Suprapubic skin (tissue), 3 donors: ENCODE measurements at regions not wholly inside any gene's neighbourhood (a gene's known extent, or its start where the extent isn't known, plus 50 kb on each side); places are given as distances from the start of the nearest gene placed in this dataset.

Source experiments
- POLR2A ChIP-seq, 2 donors: fragments of 450-650 bp; IDR thresholded peaks; one replicate each; pipeline ENCODE4 v1.6.1; 2017; ENCODE audit warnings: antibody characterized with exemption in 2 of 2, mild to moderate bottlenecking in 2 of 2, moderate library complexity in 2 of 2
- TF ChIP-seq, protein P1 (sequence below), 2 donors: fragments of 200-600 bp in 1 of 2; fragments of 450-650 bp in 1 of 2; sonication (generic) in 1 of 2; IDR thresholded peaks; one replicate each; pipeline ENCODE4 v1.5.1; 2016 to 2019; ENCODE audit warnings: antibody characterized with exemption in 2 of 2, mild to moderate bottlenecking in 1 of 2, moderate library complexity in 1 of 2

DNA sequence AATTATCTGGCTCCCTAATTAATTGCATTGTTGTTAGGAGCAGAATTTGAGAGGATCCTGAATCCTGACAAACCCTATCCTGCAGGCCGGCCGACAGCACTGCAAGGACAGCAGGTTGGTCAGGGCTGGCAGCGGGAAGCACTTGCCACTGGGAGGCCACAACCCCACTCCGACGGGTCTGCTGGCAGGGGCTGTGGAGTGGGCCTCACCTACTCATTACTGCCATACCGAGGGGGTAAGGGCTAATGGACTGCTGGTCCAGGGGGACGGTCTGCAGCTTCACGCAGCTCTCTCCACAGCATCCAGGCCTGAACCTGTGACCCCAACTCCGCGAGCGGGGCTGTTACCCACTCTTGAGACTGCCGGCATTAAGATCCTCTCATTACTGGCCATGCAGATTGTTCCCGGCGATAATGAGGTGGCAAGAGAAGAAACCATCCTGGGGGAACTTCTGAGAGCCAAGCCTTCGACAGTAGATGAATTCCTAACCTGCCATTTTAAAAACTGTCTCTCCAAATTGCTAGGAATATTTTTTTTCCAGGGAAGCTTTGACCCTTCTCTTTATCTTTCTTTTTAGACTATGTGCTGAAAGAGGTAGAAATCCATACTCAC, 501.3 kb downstream of the OMA1 start:
- TF ChIP-seq, protein P1, sequence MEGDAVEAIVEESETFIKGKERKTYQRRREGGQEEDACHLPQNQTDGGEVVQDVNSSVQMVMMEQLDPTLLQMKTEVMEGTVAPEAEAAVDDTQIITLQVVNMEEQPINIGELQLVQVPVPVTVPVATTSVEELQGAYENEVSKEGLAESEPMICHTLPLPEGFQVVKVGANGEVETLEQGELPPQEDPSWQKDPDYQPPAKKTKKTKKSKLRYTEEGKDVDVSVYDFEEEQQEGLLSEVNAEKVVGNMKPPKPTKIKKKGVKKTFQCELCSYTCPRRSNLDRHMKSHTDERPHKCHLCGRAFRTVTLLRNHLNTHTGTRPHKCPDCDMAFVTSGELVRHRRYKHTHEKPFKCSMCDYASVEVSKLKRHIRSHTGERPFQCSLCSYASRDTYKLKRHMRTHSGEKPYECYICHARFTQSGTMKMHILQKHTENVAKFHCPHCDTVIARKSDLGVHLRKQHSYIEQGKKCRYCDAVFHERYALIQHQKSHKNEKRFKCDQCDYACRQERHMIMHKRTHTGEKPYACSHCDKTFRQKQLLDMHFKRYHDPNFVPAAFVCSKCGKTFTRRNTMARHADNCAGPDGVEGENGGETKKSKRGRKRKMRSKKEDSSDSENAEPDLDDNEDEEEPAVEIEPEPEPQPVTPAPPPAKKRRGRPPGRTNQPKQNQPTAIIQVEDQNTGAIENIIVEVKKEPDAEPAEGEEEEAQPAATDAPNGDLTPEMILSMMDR (IDR thresholded peaks at IDR 0.05): no peak
- TF ChIP-seq POLR2A (IDR thresholded peaks at IDR 0.05): no peak
